ENCODE measurements at regions not wholly inside any gene's neighbourhood (a gene's known extent, or its start where the extent isn't known, plus 50 kb on each side); places are given as distances from the start of the nearest gene placed in this dataset.
A peak's percentile ranks its signal among the peaks of the same experiment; 100 is the strongest.
"Not testable (repeated sequence)": the region's sequence is repeated elsewhere in the genome, so short reads cannot be mapped to it uniquely, and the experiment has no call there.

DNA sequence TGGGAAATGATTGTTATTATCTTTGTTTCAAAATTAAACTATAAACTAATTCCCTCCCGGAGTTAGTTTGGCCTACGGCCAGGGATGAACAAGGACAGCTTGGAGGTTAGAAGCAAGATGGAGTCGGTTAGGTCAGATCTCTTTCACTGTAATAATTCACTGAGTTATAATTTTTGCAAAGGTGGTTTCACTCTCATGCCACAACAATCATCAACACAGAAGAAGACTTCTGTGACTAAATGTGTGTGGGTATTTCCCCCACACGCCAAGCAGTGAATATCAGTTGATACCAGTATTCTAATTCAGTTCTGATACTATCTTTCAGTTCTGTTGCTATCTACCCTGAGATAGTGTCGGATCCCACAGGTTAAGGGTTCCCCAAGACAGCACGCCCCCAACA, 215.1 kb downstream of the S1PR1 start:
- Mint-ChIP-seq H3K4me1 (peaks cover 33% of the 10 kb centered on the region), H3K27ac (peak overlapping the region; percentile 13), H3K36me3 (no peaks in the 10 kb centered on the region), H3K9me3 (no peaks in the 10 kb centered on the region), H3K27me3 (peaks cover 3% of the 10 kb centered on the region), H3K4me3 (no peak overlapping the region)

DNA sequence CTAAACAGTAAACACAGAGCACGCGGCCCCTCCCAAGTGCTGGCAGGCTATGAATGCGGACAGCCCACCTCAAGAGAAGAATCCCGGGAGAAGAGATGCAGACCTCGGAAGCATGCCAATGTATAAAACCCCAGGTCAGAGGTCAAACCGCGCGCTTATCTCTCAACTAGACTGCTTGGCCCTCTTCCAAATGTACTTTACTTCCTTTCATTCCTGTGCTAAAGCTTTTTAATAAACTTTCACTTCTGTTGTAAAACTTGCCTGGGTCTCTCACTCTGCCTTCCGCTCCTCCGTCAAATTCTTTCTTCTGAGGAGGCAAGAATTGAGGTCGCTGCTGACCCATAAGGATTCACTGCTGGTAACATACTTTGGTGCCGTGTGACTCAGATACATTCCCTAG, 216.0 kb downstream of the S1PR1 start:
- Mint-ChIP-seq H3K4me1 (peaks cover 33% of the 10 kb centered on the region), H3K27me3 (peaks cover 3% of the 10 kb centered on the region), H3K9me3 (no peaks in the 10 kb centered on the region), H3K27ac (peak overlapping the region; percentile 12), H3K4me3 (no peak overlapping the region), H3K36me3 (no peaks in the 10 kb centered on the region)

DNA sequence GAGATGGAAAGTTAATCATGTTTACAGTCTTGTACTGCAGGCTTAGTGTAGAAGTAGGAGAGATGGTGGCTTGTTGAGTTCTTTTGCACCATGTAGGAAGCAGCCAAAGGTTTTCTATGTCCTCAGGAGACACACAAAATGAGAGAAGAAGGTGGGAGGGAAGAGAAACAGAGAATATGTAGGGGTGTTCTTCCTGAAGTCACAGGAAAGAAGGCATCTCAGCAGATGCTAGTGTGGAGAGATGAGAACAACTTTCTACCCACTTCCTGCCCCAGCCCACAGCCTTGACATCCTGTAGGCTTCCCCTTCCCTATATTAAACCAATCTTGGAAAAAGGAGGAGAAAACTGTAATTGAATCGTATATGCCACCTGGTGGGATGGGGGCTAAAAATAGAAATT, 217.0 kb downstream of the S1PR1 start:
- no peaks in the 10 kb centered on the region for H3K36me3 Mint-ChIP-seq
- H3K4me3 Mint-ChIP-seq = peak overlapping the region; percentile 5
- peaks cover 33% of the 10 kb centered on the region for H3K4me1 Mint-ChIP-seq
- no peaks in the 10 kb centered on the region for H3K9me3 Mint-ChIP-seq
- H3K27ac Mint-ChIP-seq = peak overlapping the region; percentile 0
- H3K27me3 Mint-ChIP-seq = peaks cover 2% of the 10 kb centered on the region

DNA sequence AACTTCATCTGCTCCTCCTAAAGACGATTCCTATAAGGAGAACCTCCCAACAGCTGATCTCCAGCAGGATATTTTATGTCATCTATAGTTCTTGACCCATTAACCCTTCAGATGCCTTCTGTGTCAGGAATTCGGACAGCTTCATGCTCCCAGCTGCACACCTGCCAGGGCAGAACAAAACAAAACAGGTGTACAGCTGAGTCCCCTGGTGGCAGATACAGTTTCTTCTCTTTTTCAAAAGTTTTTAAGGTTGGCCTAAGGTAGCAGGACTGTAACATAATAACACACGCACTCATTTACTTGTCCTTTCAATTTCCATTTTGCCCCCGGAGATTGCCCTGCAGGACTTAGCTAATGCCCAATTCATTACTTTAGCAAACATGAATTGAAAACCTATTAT, 218.3 kb downstream of the S1PR1 start:
- H3K4me1 Mint-ChIP-seq = peaks cover 33% of the 10 kb centered on the region
- no peak overlapping the region for H3K27ac Mint-ChIP-seq
- no peaks in the 10 kb centered on the region for H3K36me3 Mint-ChIP-seq
- peaks cover 1% of the 10 kb centered on the region for H3K27me3 Mint-ChIP-seq
- H3K9me3 Mint-ChIP-seq = no peaks in the 10 kb centered on the region
- no peak overlapping the region for H3K4me3 Mint-ChIP-seq

DNA sequence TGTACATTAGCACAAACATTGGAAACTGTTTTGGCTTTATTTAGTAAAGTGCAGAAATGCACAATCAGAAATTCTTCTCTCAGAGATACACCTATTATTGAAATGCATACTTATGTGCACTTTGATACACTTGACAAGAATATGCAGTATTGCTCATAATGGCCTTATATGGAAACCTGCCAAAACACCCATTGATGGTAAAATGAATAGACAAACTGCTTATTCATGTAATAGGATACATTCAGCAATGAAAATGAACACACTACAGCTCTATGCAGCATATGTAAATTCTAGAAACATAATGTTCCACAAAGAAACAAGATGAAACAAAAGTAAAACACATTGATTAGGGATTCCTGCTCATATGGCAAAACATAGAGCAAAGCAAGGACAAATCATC, 223.9 kb downstream of the S1PR1 start:
- no peaks in the 10 kb centered on the region for H3K4me1 Mint-ChIP-seq
- no peak overlapping the region for H3K4me3 Mint-ChIP-seq
- H3K9me3 Mint-ChIP-seq = peaks cover 5% of the 10 kb centered on the region
- H3K36me3 Mint-ChIP-seq = peaks cover 3% of the 10 kb centered on the region
- H3K27ac Mint-ChIP-seq = no peak overlapping the region
- peaks cover 1% of the 10 kb centered on the region for H3K27me3 Mint-ChIP-seq

DNA sequence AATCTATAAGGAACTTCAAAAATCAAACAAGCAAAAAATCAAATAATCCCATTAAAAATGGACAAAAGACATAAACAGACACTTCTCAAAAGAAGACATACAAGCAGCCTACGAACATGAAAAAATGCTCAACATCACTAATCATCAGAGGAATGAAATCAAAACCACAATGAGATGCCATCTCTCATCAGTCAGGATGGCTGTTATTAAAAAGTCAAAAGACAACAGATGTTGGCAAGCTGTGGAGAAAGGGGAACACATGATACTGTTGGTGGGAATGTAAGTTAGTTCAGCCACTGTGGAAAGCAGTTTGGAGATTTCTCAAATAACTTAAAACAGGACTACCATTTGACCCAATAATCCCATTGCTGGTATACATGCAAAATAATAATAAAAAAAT, 226.4 kb downstream of the S1PR1 start:
- no peak overlapping the region for H3K27ac Mint-ChIP-seq
- no peak overlapping the region for H3K4me3 Mint-ChIP-seq
- H3K36me3 Mint-ChIP-seq = peaks cover 3% of the 10 kb centered on the region
- no peaks in the 10 kb centered on the region for H3K4me1 Mint-ChIP-seq
- peaks cover 5% of the 10 kb centered on the region for H3K9me3 Mint-ChIP-seq
- H3K27me3 Mint-ChIP-seq = no peaks in the 10 kb centered on the region

DNA sequence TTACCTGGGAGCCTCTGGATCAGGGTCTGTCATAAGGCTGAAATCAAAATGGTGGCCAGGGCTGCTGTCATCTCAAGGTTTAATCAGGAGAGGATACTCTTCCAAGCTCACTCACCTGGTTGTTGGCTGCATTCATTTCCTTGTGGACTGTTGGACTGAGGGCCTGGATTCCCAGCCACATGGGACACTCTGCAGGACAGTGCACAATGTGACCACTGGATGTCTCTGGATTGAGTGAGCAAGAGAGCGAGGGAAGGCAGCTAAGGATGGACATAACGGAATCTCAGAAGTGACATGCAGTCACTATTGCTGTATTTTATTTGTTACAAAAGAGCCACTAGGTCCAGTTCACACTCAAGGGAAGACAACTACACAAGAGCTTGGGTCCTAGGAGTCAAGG, 229.1 kb downstream of the S1PR1 start:
- Mint-ChIP-seq H3K4me1 (no peaks in the 10 kb centered on the region), H3K36me3 (peaks cover 3% of the 10 kb centered on the region), H3K27me3 (no peaks in the 10 kb centered on the region), H3K4me3 (no peak overlapping the region), H3K9me3 (peaks cover 11% of the 10 kb centered on the region), H3K27ac (no peak overlapping the region)

DNA sequence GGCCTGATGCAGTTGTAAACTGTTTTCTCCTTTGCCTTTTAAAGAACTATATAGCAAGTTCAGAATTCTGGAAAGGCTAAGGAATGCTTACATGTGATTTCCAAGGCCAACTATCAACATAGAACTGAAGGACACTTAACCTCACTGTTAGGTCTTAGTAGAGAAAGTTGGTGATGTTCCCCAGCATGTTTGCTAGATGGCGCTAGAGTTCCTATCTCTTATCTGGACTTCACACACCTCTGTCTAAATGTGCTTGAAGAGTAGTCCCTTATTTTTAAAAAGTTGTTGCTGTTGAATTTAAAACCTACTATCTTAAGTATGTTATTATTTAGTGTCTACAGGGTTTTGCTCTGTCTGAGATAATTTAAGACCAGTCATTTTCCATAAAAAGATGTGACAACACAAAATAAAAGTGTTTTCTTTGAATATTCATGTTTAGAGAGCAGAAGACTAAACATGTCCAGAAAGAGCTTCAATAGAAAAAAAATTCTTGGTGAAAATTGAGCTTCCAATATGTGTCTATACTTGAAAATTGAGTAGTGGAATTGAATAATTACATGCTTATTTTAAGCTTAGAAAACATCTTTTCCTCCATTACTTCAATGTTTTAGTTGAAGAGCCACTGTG, 237.3 kb downstream of the S1PR1 start:
- peaks cover 2% of the 10 kb centered on the region for H3K27me3 Mint-ChIP-seq
- H3K36me3 Mint-ChIP-seq = peaks cover 3% of the 10 kb centered on the region
- no peaks in the 10 kb centered on the region for H3K4me1 Mint-ChIP-seq
- H3K9me3 Mint-ChIP-seq = peaks cover 11% of the 10 kb centered on the region
- H3K27ac Mint-ChIP-seq = no peak overlapping the region
- H3K4me3 Mint-ChIP-seq = no peak overlapping the region

DNA sequence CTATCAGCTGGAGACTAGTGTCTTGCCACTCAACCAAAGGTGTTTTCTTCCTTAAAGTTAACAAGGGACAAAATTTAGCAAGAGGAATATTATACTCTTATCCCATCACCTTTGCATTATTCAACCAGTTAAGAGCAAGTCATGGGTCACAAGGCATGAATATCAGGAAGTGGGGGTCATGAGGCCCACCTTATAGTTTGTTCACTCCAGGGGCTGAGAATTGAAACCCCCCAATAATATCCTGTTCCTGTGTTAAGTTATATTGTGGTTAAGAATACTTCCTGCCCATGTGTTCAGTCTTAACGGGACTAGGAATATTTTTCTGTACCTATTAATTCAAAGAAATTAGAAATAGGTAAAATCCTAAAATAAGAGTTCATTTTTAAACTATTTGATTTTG, 239.7 kb downstream of the S1PR1 start:
- Mint-ChIP-seq H3K4me1 (no peaks in the 10 kb centered on the region), H3K36me3 (peaks cover 1% of the 10 kb centered on the region), H3K9me3 (peaks cover 2% of the 10 kb centered on the region)

DNA sequence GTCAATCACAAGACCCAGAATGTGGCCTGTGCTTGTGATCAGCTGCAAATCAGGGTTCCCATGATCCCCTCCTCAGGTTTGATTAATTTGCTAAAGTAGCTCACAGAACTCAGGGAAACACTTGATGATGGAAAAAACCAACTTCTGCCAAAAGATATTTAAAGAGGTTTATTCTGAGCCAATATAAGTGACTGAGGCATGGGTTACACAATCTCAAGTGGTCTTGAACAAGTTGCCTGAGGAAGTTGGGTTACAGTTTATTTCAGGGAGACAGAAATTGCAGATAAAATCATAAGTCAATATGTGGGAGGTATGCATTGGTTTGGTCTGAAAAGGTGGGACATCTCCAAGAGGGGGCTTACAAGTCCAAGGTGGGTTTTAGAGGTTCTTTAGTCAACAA, 243.1 kb downstream of the S1PR1 start:
- Mint-ChIP-seq H3K4me1 (no peaks in the 10 kb centered on the region), H3K27ac (no peak overlapping the region), H3K27me3 (peaks cover 5% of the 10 kb centered on the region), H3K9me3 (no peaks in the 10 kb centered on the region), H3K4me3 (no peak overlapping the region), H3K36me3 (no peaks in the 10 kb centered on the region)

More for the DNA sequence above, 239.7 kb downstream of the S1PR1 start:
- Mint-ChIP-seq H3K4me3 (no peak overlapping the region), H3K27me3 (peaks cover 2% of the 10 kb centered on the region), H3K27ac (no peak overlapping the region)

DNA sequence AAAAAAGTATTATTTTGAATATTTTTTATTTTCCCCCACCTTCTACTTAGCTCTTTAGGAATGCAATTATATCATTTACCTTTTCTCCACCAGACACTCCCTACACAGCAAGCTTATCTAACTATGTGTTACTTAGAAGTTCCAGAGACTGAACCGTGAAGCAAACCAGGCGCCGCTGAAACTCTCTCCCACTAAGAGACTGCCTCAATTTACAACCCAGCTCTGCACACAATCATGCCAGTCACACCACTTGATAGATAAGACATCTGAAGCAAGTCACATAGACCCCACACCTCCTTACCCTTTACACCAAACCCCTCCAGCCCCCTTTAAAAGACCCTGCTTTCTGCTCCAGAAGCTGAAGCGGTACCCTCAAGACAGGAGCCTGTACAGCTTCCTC, 245.5 kb downstream of the S1PR1 start:
- peaks cover 3% of the 10 kb centered on the region for H3K27me3 Mint-ChIP-seq
- H3K4me3 Mint-ChIP-seq = no peak overlapping the region
- H3K4me1 Mint-ChIP-seq = no peaks in the 10 kb centered on the region
- no peaks in the 10 kb centered on the region for H3K9me3 Mint-ChIP-seq
- H3K36me3 Mint-ChIP-seq = no peaks in the 10 kb centered on the region
- H3K27ac Mint-ChIP-seq = no peak overlapping the region

DNA sequence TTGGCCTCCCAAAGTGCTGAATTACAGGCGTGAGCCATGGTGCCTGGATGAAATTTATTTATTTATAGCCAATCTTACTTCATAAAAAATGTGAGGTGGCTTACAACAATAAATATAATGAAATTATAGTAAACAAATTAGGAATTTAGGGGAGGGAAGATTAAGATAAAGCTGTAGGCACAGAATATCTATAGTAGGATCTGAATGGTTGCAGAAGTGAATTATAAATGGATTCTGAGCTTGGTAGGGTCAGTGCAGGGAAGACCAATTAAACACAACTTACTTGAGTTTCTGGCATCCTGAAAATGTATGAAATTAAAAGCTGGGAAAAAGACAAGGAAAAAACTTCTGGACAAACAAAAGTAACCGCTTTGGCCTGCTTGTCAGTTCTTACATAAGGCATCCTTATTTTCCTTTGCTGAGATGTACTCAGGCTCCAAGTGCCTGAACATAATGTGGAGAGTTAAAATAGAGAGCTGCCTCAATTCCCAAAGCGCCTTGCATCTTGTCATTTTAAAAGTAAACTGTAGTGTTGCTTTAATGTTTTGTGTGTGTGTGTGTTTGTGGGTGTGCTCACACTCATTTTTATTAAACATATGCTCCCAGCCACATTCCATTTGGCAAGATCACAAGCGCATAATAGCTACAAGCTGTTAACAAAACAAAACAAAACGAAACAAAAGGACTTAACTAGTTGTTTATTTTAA, 247.3 kb downstream of the S1PR1 start:
- Mint-ChIP-seq H3K27ac (no peak overlapping the region), H3K4me1 (no peaks in the 10 kb centered on the region), H3K27me3 (peaks cover 3% of the 10 kb centered on the region), H3K36me3 (no peaks in the 10 kb centered on the region), H3K9me3 (no peaks in the 10 kb centered on the region), H3K4me3 (no peak overlapping the region)

DNA sequence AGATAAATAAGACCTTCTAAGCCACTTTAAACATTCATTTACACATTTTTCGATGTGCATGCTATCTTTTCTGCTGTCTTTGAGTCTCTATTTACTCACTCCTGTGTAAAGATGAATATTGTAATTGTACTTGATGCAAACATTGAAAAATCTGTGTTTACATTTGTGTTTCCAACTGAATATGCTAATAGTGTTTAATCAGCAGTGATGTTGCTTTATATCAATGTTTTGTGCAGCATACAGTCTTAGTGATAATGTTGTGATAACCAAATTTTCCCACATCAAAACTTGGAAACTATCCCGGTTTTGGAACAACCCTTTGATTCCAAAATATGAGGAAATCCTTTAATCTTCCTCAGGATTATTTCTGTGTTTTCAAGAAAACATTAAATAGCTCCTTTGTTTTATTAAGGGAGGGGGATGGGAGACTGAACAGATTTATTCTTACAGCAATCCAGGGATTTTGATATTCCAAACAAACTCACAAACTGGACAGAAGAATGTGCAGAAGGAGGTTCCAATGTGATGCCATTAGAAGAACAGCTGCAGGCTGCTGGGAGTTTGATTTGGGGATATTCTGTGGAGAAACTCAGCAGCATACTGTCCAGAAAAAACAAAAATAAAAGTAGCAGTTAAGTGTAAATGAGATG, 248.0 kb downstream of the S1PR1 start:
- Mint-ChIP-seq H3K9me3 (peaks cover 3% of the 10 kb centered on the region), H3K4me1 (no peaks in the 10 kb centered on the region), H3K27ac (peak overlapping the region; percentile 18), H3K4me3 (no peak overlapping the region), H3K36me3 (no peaks in the 10 kb centered on the region), H3K27me3 (peaks cover 3% of the 10 kb centered on the region)

DNA sequence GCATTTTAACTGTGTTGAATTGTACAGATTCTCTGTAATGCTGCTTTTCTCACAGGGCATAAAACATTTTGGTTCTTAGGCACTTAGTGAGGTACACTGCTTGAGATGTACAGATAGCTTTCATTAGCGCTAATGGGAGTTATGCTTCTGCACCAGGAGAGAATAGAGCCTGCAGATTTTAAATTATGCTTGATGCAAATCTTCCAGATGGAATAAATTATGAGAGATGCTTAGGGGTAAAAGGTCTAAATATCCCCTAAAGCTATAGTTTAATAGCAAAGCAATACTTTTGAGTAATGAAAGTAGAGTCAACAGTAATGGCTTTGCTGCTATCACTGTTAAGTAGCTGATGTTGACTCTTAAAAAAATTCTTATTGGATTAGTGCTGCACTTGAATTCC, 248.9 kb downstream of the S1PR1 start:
- Mint-ChIP-seq H3K4me1 (no peaks in the 10 kb centered on the region), H3K4me3 (no peak overlapping the region), H3K27ac (no peak overlapping the region), H3K27me3 (peaks cover 3% of the 10 kb centered on the region), H3K9me3 (peaks cover 12% of the 10 kb centered on the region), H3K36me3 (no peaks in the 10 kb centered on the region)

DNA sequence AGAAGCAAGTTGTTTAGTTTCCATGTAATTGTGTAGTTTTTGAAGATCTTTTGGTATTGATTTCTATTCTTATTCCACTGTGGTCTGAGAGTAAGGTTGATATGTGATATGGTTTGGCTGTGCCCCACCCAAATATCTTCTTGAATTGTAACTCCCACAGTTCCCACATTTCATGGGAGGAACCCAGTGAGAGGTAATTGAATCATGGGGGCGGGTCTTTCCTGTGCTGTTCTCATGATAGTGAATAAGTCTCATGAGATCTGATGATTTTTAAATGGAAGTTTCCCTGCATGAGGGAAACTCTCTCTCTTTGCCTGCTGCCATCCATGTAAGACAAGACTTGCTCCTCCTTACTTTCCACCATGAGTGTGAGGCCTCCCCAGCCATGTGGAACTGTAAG, 255.3 kb downstream of the S1PR1 start:
- H3K9me3 Mint-ChIP-seq = peaks cover 15% of the 10 kb centered on the region
- not testable (repeated sequence) for H3K27ac Mint-ChIP-seq, H3K27me3 Mint-ChIP-seq, H3K4me1 Mint-ChIP-seq, H3K4me3 Mint-ChIP-seq, H3K36me3 Mint-ChIP-seq

DNA sequence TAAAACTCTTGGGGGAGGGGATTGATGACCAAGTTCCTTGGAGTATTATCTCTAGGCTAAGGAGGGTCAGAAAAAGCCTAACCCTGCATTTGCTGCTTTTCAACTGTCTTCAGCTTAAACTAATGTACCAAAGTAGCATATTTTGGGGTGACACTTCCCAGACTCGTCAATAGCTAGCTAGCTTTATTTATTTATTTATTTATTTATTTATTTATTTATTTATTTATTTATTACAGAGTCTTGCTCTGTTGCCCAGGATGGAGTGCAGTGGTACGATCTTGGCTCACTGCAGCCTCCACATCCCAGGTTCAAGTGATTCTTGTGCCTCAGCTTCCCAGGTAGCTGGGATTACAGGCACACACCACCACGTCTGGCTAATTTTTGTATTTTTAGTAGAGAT, 257.1 kb downstream of the S1PR1 start:
- H3K9me3 Mint-ChIP-seq = peaks cover 15% of the 10 kb centered on the region
- H3K27me3 Mint-ChIP-seq, H3K4me3 Mint-ChIP-seq, H3K27ac Mint-ChIP-seq, H3K36me3 Mint-ChIP-seq, H3K4me1 Mint-ChIP-seq: not testable (repeated sequence)

Data from activated naive CD4-positive, alpha-beta T cell treated with anti-CD3 and anti-CD28 coated beads, Interleukin-2, amount 50 U/mL, for 24 hours (primary cell).